SKM-1 (cell line): ENCODE measurements at regions not wholly inside any gene's neighbourhood (a gene's known extent, or its start where the extent isn't known, plus 50 kb on each side); places are given as distances from the start of the nearest gene placed in this dataset.

Experiments used
- DNase-seq: peaks from one replicate; lab custom pipeline; 2025; ENCODE audit not compliant: unreplicated experiment; lab: John Stamatoyannopoulos, UW

DNA sequence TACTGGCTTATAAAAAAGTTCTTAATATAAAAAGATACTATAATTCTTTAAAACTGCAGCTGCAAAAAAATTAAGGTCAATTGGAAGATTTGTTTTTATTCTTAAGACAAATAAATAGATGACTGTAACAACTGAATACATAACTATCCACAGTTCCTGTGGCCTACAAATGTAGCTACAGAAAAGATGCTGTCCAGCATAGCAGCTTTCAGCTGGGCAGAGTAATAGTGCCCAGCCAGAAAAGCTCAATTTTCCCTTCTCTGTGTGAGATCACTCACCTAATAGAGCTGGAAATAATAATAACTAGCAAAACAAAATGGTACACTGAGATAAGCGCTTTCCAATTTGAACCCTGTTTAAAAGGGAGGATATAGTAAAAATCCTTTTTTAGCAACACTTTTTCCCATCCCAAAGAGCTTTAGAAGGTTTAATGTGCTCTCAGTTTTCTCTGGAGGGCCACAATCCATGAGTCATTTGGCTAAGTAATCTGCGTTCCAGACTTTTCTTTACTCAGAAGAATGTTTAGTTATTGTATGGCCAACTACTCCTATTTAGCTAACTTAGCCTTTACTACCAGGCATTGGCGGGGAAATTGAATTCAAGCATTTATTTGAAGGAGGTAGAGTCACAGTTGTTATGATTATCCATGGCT is 158.1 kb upstream of the SLC39A10 start:
- DNase-seq, result no peak

DNA sequence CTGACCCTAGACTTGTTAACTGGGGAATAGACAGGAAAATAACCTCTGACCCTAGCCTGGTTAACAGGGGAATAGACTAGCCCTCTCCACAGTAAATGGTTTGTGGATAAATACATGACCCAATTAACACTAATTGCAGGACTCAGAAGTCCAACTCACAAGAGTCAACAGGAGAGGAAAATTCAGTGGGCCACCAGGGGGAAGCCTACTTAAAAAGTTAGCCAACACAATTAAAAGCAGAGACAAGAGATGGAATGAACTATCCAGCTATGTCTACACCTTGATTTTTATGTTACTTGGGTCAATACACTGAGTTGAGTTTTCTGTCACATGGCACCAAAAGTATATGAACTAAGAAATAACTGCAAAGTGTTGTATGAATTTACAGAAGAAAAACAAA is 158.8 kb upstream of the SLC39A10 start:
- DNase-seq, result no peak

- DNase-seq, result no peak
Measured at GRCh38 chr2:195496991-195497390, 160.0 kb upstream of the SLC39A10 start.

- DNase-seq, result no peak
Measured at GRCh38 chr2:195495966-195496365, 161.1 kb upstream of the SLC39A10 start.

DNA sequence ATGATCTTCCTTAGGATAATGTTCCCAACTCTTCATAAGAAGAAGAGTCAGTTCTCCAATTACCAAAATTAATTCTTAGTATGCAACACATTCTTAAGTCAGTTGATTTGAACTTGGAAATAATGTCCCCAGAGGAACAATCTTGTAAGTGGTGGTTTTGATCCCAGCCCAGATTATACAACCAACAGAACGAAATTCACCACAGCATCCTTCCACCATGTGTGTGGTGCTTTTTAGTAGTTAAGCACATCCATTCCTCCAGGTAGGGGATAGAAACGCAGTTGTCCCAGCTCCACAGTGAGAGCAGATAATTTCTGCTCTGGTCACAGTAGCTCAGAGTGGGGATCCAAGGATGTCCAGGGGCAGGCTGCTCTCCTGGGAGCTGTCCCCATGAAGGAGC is 161.7 kb upstream of the SLC39A10 start:
- DNase-seq, result no peak

DNA sequence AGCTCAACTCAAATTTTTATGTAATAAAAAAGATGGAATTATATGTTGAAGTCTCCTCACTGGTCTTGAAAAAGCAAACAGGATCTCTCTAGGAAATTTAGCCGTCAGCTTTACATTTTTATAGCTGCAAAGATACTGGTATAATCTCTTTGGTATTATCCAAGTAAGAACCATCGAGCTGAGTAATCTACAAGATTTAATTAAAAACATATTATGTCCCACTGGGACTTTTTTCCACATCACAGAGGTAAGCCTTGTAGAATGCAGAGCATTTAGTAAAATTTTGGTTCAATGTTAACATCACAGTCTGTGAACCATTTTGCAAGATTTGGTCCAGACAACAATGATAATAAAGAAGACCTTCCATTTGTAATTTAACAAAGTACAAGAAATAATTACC is 162.6 kb upstream of the SLC39A10 start:
- no peak for DNase-seq

- no peak for DNase-seq
Measured at GRCh38 chr2:195493416-195493815, 163.6 kb upstream of the SLC39A10 start.

- DNase-seq, result no peak
Measured at GRCh38 chr2:195490319-195490718, 166.7 kb upstream of the SLC39A10 start.

GRCh38 chr2:195489101-195489500 is 167.9 kb upstream of the SLC39A10 start:
- no peak for DNase-seq

DNA sequence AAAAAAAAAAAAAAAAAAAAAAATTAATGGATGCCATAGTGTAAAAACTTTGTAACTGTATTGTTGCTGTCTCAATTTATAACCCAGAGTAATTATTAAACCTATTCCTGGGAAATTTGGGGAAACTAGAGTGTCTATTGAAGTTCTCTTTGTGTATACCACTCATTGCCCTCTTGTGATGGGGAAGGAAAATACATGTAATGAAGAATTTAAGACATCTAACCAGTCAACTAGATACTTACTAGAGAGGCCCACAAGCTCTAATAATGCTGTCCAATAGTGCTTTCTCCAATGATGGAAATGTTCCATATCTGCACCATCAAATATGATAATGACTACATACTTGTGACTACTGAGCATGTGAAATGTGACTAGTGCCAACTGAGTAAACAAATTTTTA is 168.5 kb upstream of the SLC39A10 start:
- no peak for DNase-seq

- peak; percentile 59 for DNase-seq
Measured at GRCh38 chr2:195486987-195487644, 169.9 kb upstream of the SLC39A10 start.

DNA sequence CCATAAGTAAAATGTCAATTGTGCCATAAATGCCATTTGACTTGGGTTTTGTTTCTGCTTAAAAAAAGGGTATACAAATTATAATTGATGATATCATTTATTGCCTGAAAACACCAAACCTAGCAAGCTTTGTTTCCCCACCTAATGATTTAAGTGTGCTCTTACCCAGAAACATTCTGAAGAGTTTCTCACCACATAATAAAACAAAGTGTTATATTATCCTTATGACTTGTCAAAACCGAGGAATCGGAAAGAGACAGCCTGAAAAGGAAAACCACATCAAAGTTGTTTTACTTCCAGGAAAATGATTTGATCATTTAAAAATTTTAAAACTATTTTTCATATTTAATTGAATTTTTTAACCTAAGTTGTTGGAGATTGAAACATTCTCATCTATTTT is 170.5 kb upstream of the SLC39A10 start:
- no peak for DNase-seq

DNA sequence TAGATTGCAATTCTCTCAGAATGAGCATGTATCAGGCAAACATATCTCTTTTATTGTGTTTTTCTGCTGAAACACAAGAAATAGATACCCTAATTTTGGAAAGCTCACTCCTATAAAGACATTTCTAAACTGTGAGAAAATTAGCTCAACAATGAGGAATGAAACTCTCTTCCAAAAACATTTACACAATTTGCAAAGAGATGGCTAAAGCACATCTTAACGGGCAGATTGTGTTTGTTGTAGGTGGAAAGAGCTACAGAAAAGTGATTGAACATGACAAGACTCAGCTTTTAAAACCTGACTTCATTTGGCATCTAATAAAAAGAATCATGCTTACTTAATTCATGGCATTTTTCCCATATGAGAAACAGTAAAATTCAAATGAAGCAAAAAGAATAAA is 175.0 kb upstream of the SLC39A10 start:
- no peak for DNase-seq

- no peak for DNase-seq
Measured at GRCh38 chr2:195480121-195480520, 176.9 kb upstream of the SLC39A10 start.

DNA sequence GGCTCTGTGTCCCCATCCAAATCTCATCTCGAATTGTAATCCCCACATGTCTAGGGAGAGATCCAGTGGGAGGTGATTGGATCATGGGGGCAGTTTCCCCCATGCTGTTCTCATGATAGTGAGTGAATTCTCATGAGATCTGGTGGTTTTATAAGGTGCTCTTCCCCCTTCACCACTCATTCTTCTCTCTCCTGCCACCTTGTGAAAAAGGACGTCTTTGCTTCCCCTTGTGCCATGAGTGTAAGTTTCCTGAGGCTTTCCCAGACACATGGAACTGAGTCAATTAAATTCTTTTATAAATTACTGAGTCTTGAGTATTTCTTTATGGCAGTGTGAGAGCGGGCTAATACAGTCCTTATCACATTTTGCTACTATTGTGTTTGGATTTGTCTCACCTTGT is 177.6 kb upstream of the SLC39A10 start:
- no peak for DNase-seq

- DNase-seq, result no peak
Measured at GRCh38 chr2:195477996-195478382, 179.0 kb upstream of the SLC39A10 start.

DNA sequence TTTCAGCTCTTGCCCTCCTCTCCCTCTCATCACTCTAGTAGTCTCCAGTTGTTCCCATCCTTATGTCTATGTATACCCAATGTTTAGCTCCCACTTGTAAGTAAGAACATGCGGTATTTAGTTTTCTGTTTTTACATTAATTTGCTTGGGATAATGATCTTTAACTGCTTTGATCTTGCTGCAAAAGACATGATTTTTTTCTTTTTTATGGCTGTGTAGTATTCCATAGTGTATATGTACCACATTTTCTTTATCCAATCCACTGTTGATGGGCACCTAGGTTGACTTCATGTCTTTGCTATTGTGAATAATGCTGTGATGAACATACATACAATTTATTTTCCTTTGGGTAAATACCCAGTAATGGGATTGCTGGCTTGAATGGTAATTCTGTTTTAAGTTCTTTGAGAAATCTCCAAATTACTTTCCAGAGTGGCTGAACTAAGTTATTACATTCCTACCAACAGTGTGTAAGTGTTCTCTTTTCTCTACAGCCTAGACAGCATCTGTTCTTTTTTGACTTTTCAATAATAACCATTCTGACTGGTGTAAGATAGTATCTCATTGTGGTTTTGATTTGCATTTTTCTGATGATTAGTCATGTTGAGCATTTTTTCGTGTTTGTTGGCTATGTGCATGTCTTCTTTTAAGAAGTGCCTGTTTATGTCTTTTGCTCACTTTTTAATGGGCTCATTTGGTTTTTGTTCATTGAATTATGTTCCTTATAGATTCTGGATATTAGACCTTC is 179.6 kb upstream of the SLC39A10 start:
- DNase-seq, result no peak

- no peak for DNase-seq
Measured at GRCh38 chr2:195475336-195475735, 181.7 kb upstream of the SLC39A10 start.

DNA sequence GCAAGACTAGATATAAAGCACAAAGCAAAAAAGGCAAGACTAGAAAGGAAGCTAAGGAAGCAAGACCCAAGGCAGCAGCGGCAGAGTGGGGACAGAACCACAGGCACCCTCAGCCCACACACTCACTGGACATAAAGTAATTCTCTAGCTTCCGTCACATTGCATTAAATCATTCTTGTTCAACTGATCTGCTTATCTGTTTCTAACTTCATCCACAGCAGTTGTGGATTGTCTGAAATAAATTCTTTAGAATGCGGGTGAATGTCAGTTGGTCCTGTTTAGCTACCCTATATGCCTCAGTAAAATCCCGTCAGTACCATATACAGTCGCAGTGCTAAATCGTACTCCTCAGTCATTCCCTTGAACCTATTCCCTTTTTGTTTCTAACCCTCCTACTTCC is 183.2 kb upstream of the SLC39A10 start:
- DNase-seq, result no peak

DNA sequence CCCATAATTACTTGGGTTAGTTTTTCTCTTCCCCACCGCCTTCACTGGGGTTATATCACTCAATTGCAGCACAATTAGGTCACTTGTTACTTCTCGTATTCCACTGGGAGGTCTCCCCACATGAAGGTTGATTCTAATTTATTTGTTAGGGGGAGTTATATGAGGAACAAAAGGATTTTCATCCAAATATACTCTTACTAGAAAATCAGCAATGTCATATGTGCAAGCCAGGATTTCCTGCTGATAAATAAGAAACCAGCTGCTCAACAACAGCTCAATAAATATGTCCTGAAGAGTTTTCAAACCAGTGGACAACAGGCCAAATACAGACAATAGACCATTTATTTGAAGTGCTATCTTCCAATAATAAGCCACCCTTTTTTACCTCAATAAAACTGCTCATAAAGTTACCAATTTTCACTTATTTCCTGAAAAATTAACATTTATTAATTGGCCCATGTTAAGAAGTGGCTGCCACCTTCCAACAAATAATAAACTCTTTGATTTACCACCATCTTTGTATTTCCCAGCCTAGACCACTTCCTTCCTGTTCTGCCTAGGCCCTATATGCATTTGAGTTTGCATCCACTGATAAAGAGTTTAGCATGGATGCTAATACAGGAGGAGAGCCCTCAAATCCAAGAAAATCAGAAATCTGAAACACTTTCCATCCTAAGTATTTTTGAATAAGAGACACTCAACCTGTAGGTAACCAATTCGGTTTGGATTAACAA is 184.4 kb upstream of the SLC39A10 start:
- DNase-seq, result no peak

DNA sequence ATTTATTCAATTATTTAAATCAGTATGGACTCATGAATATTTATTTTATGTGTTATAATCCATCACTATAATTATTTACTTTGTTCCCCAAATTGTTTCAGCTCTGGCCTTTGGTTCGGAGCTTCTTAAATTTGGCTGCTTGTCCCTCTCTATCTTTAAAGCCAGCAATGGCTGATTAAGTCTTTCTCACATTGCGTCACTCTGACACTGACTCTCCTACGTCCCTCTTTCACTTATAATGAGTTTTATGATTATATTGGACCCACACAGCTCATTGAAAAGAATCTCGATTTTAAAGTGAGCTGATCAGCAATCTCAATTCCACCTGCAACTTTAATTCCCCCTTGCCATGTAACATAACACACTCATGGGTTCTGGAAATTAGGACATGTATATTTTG is 185.2 kb upstream of the SLC39A10 start:
- no peak for DNase-seq

GRCh38 chr2:195471163-195471562 is 185.9 kb upstream of the SLC39A10 start:
- DNase-seq, result no peak
